OCI-LY3 (cell line): ENCODE measurements at regions not wholly inside any gene's neighbourhood (a gene's known extent, or its start where the extent isn't known, plus 50 kb on each side); places are given as distances from the start of the nearest gene placed in this dataset.

Experiments used
- H2AFZ ChIP-seq: fragments of 200-600, 300-600 bp; shearing (Covaris generic); 2 replicates; pipeline ENCODE4 v1.6.0; 2014; ENCODE audit warnings: antibody characterized with exemption, low read depth, low read length
- H3K27ac ChIP-seq: fragments of 200-600, 300-600 bp; sonication (generic); 2 replicates; pipeline ENCODE4 v1.5.1; 2014; ENCODE audit warnings: mild to moderate bottlenecking, low read length, moderate library complexity, mixed read lengths
- H3K27me3 ChIP-seq: fragments of 200-600, 300-600 bp; sonication (generic); 2 replicates; pipeline ENCODE4 v1.6.1; 2014; ENCODE audit warnings: low read depth, low read length, mixed read lengths
- H3K36me3 ChIP-seq: fragments of 200-600, 300-600 bp; sonication (generic); replicated peaks from 2 replicates; pipeline ENCODE3; 2014; ENCODE audit warnings: low read depth, low read length, mixed read lengths
- H3K4me1 ChIP-seq: fragments of 300-600, 200-600 bp; sonication (generic); 2 replicates; pipeline ENCODE4 v1.6.1; 2014; ENCODE audit warnings: low read length, mixed read lengths
- H3K4me2 ChIP-seq: fragments of 200-600, 300-600 bp; sonication (generic); 2 replicates; pipeline ENCODE4 v1.6.1; 2014; ENCODE audit warnings: low read length, mixed read lengths
- H3K4me3 ChIP-seq: fragments of 300-600, 200-600 bp; sonication (generic); 2 replicates; pipeline ENCODE4 v1.5.1; 2014; ENCODE audit warnings: antibody characterized with exemption, mild to moderate bottlenecking, low read length, moderate library complexity
- H3K79me2 ChIP-seq: fragments of 300-600, 200-600 bp; shearing (Covaris generic); 2 replicates; pipeline ENCODE4 v1.6.1; 2014; ENCODE audit warnings: mild to moderate bottlenecking, low read length, mixed read lengths
- H3K9ac ChIP-seq: fragments of 300-600, 200-600 bp; shearing (Covaris generic); 2 replicates; pipeline ENCODE4 v1.6.0; 2014; ENCODE audit warnings: mild to moderate bottlenecking, low read length, moderate library complexity
- H3K9me3 ChIP-seq: fragments of 200-600, 300-600 bp; shearing (Covaris generic); 2 replicates; pipeline ENCODE4 v1.6.1; 2014; ENCODE audit warnings: low read length, mixed read lengths; ENCODE audit not compliant: insufficient read depth
- H4K20me1 ChIP-seq: fragments of 200-600, 300-600 bp; sonication (generic); 2 replicates; pipeline ENCODE4 v1.6.1; 2016; ENCODE audit warnings: low read length, mixed read lengths; ENCODE audit not compliant: insufficient read depth
- EZH2phosphoT487 ChIP-seq: fragments of 200-600 bp; shearing (Covaris generic); IDR thresholded peaks from 2 replicates; pipeline ENCODE4 v1.6.1; 2018; ENCODE audit warnings: antibody characterized with exemption, mixed run types, low read depth
- TF ChIP-seq, protein P1 (sequence below): fragments of 200-600, 300-600 bp; sonication (generic); IDR thresholded peaks from 2 replicates; pipeline ENCODE4 v1.5.1; 2014; ENCODE audit warnings: antibody characterized with exemption, low read length, low read depth

DNA sequence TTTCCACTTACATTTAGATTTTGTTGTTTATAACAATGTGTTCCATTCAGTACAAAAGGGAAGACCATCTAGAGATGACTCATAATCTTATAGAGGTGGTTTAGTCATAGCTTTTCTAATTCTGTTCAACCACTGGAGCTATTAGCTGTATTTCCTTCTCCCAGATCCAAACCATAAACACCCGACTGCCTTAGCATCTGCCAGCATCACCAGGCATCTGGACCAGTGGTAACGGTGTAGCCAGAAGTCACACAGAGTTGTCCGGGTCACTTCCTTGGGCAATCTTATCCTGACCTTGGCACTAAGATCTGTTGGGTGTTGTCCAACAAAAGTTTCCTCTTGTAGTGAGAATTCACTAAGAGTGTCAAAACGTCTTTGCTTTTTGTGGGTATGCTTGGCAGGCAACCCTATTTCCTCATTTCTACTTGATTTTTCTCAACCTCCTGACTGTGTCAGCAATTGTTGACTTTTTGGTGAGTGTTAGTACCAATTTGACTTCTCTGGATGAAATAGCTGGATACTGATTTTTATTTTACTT is 372.1 kb upstream of the B3GALT2 start:
- Histone ChIP-seq H3K27me3 (no peaks in the 10 kb centered on the region), H3K27ac (0 out of 2 replicates have a peak overlapping the region, but pooled peaks have one; percentile 4), H3K4me1 (peaks cover 7% of the 10 kb centered on the region), H3K79me2 (no peaks in the 10 kb centered on the region), H3K36me3 (no peaks in the 10 kb centered on the region), H2AFZ (peak overlapping the region; percentile 32; the same call in 1 of the 2 replicates), H3K9ac (no peak overlapping the region), H3K4me2 (0 out of 2 replicates have a peak overlapping the region, but pooled peaks have one; percentile 17), H3K4me3 (no peak overlapping the region), H4K20me1 (no peaks in the 10 kb centered on the region), H3K9me3 (no peaks in the 10 kb centered on the region)
- TF ChIP-seq, protein P1, sequence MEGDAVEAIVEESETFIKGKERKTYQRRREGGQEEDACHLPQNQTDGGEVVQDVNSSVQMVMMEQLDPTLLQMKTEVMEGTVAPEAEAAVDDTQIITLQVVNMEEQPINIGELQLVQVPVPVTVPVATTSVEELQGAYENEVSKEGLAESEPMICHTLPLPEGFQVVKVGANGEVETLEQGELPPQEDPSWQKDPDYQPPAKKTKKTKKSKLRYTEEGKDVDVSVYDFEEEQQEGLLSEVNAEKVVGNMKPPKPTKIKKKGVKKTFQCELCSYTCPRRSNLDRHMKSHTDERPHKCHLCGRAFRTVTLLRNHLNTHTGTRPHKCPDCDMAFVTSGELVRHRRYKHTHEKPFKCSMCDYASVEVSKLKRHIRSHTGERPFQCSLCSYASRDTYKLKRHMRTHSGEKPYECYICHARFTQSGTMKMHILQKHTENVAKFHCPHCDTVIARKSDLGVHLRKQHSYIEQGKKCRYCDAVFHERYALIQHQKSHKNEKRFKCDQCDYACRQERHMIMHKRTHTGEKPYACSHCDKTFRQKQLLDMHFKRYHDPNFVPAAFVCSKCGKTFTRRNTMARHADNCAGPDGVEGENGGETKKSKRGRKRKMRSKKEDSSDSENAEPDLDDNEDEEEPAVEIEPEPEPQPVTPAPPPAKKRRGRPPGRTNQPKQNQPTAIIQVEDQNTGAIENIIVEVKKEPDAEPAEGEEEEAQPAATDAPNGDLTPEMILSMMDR = no peak
- no peak for TF ChIP-seq EZH2phosphoT487

DNA sequence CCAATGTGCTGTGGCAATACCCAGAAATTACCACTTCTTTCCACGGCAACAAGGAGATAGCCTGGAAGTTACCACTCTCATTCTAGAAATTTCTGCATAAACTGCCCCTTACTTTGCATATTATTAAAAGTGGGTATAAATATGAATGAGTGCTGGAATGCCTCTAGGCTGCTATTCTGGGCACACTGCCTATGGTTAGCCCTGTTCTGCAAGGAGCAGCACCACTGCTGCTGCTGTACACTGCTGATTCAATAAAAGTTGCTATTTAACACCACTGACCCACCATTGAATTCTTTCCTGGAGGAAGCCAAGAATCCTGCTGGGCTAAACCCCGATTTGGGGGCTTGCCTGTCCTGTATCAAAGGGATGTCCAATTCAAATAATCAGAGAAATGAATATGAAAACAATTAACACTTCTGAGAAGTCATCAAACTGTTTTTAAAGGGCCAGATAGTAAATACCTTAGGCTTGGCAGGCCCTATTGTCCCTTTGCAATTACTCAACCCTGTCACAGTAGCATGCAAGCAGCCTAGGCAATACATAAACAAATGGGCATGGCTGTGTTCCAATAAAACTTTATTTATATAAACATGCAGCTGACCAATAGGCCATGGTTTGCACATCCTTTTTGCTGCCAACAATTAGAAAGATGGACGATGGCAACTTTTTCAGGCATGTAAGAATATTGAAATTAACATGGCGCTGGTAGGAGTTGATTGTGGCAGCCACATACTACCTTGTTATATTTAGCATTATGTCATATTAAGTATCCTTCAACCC is 369.4 kb upstream of the B3GALT2 start:
- no peak overlapping the region for H3K27ac ChIP-seq
- no peak for TF ChIP-seq EZH2phosphoT487
- TF ChIP-seq, protein P1 = no peak
- no peak overlapping the region for H3K9ac ChIP-seq
- no peaks in the 10 kb centered on the region for H3K27me3 ChIP-seq
- no peak overlapping the region for H3K4me2 ChIP-seq
- H3K79me2 ChIP-seq = no peaks in the 10 kb centered on the region
- H3K4me1 ChIP-seq = peaks cover 7% of the 10 kb centered on the region
- no peak overlapping the region for H3K4me3 ChIP-seq
- no peak overlapping the region for H2AFZ ChIP-seq
- H3K36me3 ChIP-seq = no peaks in the 10 kb centered on the region
- H3K9me3 ChIP-seq = no peaks in the 10 kb centered on the region
- no peaks in the 10 kb centered on the region for H4K20me1 ChIP-seq

DNA sequence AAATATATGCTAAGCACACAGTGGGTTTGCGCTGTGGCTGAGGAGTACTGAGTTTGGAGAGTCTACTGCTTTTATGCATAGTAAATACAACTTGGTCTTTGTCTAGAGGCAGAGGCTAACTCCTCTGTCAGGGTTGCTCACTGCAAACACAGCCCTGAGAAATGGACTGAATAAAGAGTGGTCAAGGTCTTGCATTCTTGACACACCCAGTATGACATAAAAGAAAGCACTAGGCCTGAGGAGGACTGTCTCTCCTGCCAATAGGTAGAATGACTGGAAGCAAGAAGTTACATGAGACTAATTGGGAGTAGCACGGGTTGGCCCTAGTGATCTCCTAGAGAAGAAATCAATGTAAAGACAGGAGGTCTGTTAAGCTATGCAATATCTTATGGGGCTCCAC is 367.2 kb upstream of the B3GALT2 start:
- H3K36me3 ChIP-seq = no peaks in the 10 kb centered on the region
- no peak for TF ChIP-seq EZH2phosphoT487
- TF ChIP-seq, protein P1 = no peak
- H2AFZ ChIP-seq = no peak overlapping the region
- H3K79me2 ChIP-seq = no peaks in the 10 kb centered on the region
- H3K27me3 ChIP-seq = no peaks in the 10 kb centered on the region
- H4K20me1 ChIP-seq = no peaks in the 10 kb centered on the region
- H3K4me2 ChIP-seq = no peak overlapping the region
- H3K9me3 ChIP-seq = 0 out of 2 replicates have a peak, but pooled peaks cover 2% of the 10 kb centered on the region
- no peak overlapping the region for H3K27ac ChIP-seq
- H3K4me1 ChIP-seq = peaks cover 3% of the 10 kb centered on the region
- no peak overlapping the region for H3K4me3 ChIP-seq
- H3K9ac ChIP-seq = no peak overlapping the region

DNA sequence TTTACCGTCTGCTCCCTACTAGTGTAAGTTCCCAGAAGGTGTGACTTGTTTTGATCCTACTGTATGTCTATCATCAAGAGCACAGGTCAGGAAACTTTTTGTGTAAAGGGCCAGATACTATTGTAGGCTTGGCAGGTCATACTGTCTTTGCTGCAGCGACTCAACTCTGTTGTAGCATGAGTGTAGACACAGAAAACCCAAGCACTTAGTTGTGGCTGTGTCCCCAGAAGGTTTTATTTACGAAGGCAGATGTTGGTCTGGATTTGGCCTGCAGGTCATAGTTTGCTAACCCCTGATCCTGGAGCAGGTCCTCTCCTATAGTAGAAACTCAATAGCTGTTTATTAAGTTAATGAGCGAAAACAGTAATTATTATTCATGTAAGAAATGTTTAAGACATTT is 365.9 kb upstream of the B3GALT2 start:
- Histone ChIP-seq H3K4me1 (no peaks in the 10 kb centered on the region), H2AFZ (no peak overlapping the region), H3K27ac (no peak overlapping the region), H3K9me3 (0 out of 2 replicates have a peak, but pooled peaks cover 2% of the 10 kb centered on the region), H4K20me1 (no peaks in the 10 kb centered on the region), H3K36me3 (no peaks in the 10 kb centered on the region), H3K27me3 (no peaks in the 10 kb centered on the region), H3K4me2 (no peak overlapping the region), H3K9ac (no peak overlapping the region), H3K4me3 (no peak overlapping the region), H3K79me2 (no peaks in the 10 kb centered on the region)
- TF ChIP-seq EZH2phosphoT487 = no peak
- TF ChIP-seq, protein P1 = no peak
